PC-9 (cell line): ENCODE measurements at regions not wholly inside any gene's neighbourhood (a gene's known extent, or its start where the extent isn't known, plus 50 kb on each side); places are given as distances from the start of the nearest gene placed in this dataset.

Source experiments
- BruUV-seq: library from RNA; stranded (reverse); fragments of 400-500 nt; replicated peaks from 2 replicates; lab custom pipeline; 2021; lab: Mats Ljungman, UMichigan
- CTCF ChIA-PET: fragments of 300-600 bp; sonication (Branson Sonifier 250); formaldehyde crosslinking; loops from one replicate; lab custom pipeline; 2022; ENCODE audit warnings: antibody characterized with exemption; lab: Charles Lee
- POLR2A ChIA-PET: fragments of 300-600 bp; sonication (Branson Sonifier 250); formaldehyde crosslinking; loops from one replicate; lab custom pipeline; 2022; ENCODE audit warnings: antibody characterized with exemption; ENCODE audit not compliant: unreplicated experiment; lab: Charles Lee
- DNase-seq, 2 experiments: peaks; one replicate each; pipeline versions ENCODE4 v3.0.0 to v3.0.0-alpha.2; 2015 to 2022; ENCODE audit warnings: mixed read lengths in 1 of 2
- H2AFZ ChIP-seq: fragments of 200-600 bp; sonication (generic); 2 replicates; pipeline ENCODE4 v1.8.1; 2017; ENCODE audit warnings: antibody characterized with exemption
- H3F3A ChIP-seq: fragments of 200-600 bp; sonication (generic); 2 replicates; pipeline ENCODE4 v1.8.1; 2017; ENCODE audit warnings: antibody characterized with exemption, mild to moderate bottlenecking, low read depth; ENCODE audit not compliant: insufficient read depth
- H3K27ac ChIP-seq: fragments of 200-600 bp; sonication (generic); 2 replicates; pipeline ENCODE4 v1.6.1; 2016; ENCODE audit warnings: mixed run types
- H3K27me3 ChIP-seq: fragments of 200-600 bp; sonication (generic); 2 replicates; pipeline ENCODE4 v1.6.1; 2016; ENCODE audit warnings: low read depth, mixed run types; ENCODE audit not compliant: insufficient read depth
- H3K36me3 ChIP-seq: fragments of 200-600 bp; sonication (generic); 2 replicates; pipeline ENCODE4 v1.6.1; 2016; ENCODE audit warnings: low read depth, mixed run types
- H3K4me1 ChIP-seq: fragments of 200-600 bp; sonication (generic); replicated peaks from 2 replicates; pipeline ENCODE4 v1.6.1; 2016; ENCODE audit warnings: mixed run types; ENCODE audit not compliant: insufficient read depth
- H3K4me2 ChIP-seq: fragments of 200-600 bp; sonication (generic); 2 replicates; pipeline ENCODE4 v1.6.1; 2017; ENCODE audit warnings: mixed run types
- H3K4me3 ChIP-seq: fragments of 200-600 bp; sonication (generic); 2 replicates; pipeline ENCODE4 v1.6.1; 2016; ENCODE audit warnings: mixed run types
- H3K79me2 ChIP-seq: fragments of 200-600 bp; sonication (generic); 2 replicates; pipeline ENCODE4 v1.6.1; 2017; ENCODE audit warnings: low read depth, mixed run types
- H3K9me2 ChIP-seq: fragments of 200-600 bp; sonication (generic); 2 replicates; pipeline ENCODE4 v1.8.1; 2017; ENCODE audit warnings: mild to moderate bottlenecking; ENCODE audit not compliant: insufficient read depth
- H3K9me3 ChIP-seq: fragments of 200-600 bp; sonication (generic); 2 replicates; pipeline ENCODE4 v1.8.1; 2016; ENCODE audit warnings: low read depth; ENCODE audit not compliant: insufficient read depth
- H4K20me1 ChIP-seq: fragments of 200-600 bp; sonication (generic); 2 replicates; pipeline ENCODE4 v1.8.1; 2017; ENCODE audit not compliant: insufficient read depth
- EZH2 ChIP-seq: fragments of 200-600 bp; sonication (generic); IDR thresholded peaks from 2 replicates; pipeline ENCODE4 v1.8.0; 2017; ENCODE audit warnings: antibody characterized with exemption, low read depth
- intact Hi-C: fragments of 100-400 bp; cut with micrococcal nuclease; formaldehyde crosslinking; loops from one replicate; pipeline ENCODE4 v1.10.0; 2022; ENCODE audit not compliant: unreplicated experiment
- TF ChIP-seq, protein P1 (sequence below): fragments of 200-600 bp; sonication (generic); conservative IDR thresholded peaks from 2 replicates; pipeline ENCODE4 v1.6.1; 2017; ENCODE audit warnings: mixed run types, antibody characterized with exemption, mild to moderate bottlenecking, moderate library complexity

DNA sequence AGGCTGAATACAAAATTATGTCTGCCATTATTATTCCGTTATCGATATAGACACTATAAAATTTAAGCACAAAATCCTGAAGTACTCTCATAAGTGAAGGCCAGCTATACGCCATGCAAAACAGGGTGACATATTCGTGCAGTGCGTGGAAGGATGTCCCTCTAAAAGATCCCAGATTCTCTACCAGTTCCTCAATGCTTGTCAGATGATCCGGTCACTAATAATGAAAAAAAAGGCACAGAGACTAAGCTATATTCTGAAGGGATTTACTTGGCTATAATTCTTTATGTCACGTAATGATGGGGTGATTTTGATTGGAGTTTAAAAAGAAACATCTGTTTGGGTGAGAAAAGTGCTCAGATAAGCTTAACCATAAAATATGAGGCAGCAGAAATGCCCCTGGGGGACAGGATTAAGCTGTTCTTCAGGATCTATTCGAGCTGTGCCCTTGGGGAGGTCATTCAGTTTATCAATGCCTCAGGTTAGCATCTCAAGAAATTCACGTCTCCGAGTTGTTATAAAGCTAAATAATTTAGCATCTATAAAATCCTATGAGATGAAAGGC lies 229.7 kb upstream of the PITRM1 start:
- intact Hi-C loops = no loop called here
- ChIA-PET POLR2A (no interaction called here), CTCF (interaction anchor here (0.5 kb wide), 1 partner anchor 97 kb away, joined by 5 read pairs; no protein-coding TSS in a partner anchor)
- no peaks in the 10 kb centered on the region for H3K27me3 ChIP-seq
- no peak for TF ChIP-seq EZH2
- TF ChIP-seq, protein P1, sequence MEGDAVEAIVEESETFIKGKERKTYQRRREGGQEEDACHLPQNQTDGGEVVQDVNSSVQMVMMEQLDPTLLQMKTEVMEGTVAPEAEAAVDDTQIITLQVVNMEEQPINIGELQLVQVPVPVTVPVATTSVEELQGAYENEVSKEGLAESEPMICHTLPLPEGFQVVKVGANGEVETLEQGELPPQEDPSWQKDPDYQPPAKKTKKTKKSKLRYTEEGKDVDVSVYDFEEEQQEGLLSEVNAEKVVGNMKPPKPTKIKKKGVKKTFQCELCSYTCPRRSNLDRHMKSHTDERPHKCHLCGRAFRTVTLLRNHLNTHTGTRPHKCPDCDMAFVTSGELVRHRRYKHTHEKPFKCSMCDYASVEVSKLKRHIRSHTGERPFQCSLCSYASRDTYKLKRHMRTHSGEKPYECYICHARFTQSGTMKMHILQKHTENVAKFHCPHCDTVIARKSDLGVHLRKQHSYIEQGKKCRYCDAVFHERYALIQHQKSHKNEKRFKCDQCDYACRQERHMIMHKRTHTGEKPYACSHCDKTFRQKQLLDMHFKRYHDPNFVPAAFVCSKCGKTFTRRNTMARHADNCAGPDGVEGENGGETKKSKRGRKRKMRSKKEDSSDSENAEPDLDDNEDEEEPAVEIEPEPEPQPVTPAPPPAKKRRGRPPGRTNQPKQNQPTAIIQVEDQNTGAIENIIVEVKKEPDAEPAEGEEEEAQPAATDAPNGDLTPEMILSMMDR = no peak
- no peaks in the 10 kb centered on the region for H3F3A ChIP-seq
- no peaks in the 10 kb centered on the region for H3K9me2 ChIP-seq
- H3K4me3 ChIP-seq = no peak overlapping the region
- no peaks in the 10 kb centered on the region for H4K20me1 ChIP-seq
- no peaks in the 10 kb centered on the region for H3K79me2 ChIP-seq
- no TSS peak for BruUV-seq
- no peaks in the 10 kb centered on the region for H3K9me3 ChIP-seq
- H3K4me2 ChIP-seq = no peak overlapping the region
- DNase-seq = no peak
- no peaks in the 10 kb centered on the region for H3K4me1 ChIP-seq
- no peak overlapping the region for H2AFZ ChIP-seq
- H3K27ac ChIP-seq = no peak overlapping the region
- H3K36me3 ChIP-seq = no peaks in the 10 kb centered on the region

DNA sequence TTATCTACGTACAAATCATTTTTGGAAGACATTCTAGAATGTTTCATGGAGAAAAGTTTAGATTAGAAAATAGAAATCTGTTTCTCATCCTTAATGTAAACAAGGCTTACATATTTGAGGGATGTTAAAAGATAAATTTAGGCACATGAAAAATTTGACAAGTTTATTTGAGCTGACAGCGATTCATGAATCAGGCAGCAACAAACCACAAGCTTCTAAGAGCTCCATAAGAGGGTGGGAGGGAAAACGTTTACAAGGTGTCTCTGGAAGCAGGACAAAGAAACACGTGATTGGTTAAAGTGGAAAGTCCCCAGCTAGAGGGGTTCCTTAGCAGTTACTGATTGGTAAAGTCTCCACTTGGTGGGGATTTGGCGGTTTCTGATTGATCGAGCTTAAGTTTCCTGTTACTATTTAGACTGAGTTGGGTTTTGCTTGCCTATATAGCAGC lies 228.9 kb upstream of the PITRM1 start:
- no TSS peak for BruUV-seq
- DNase-seq = no peak
- TF ChIP-seq, protein P1 = no peak
- no peak for TF ChIP-seq EZH2
- Histone ChIP-seq H2AFZ (no peak overlapping the region), H3K27me3 (no peaks in the 10 kb centered on the region), H3K4me1 (no peaks in the 10 kb centered on the region), H3K4me2 (no peak overlapping the region), H3K36me3 (no peaks in the 10 kb centered on the region), H3K79me2 (no peaks in the 10 kb centered on the region), H3F3A (no peaks in the 10 kb centered on the region), H3K4me3 (no peak overlapping the region), H3K27ac (no peak overlapping the region), H3K9me3 (no peaks in the 10 kb centered on the region), H3K9me2 (no peaks in the 10 kb centered on the region), H4K20me1 (no peaks in the 10 kb centered on the region)
- ChIA-PET POLR2A (no interaction called here), CTCF (interaction anchor here (0.5 kb wide), 1 partner anchor 96 kb away, joined by 5 read pairs; no protein-coding TSS in a partner anchor)
- intact Hi-C loops = no loop called here

DNA sequence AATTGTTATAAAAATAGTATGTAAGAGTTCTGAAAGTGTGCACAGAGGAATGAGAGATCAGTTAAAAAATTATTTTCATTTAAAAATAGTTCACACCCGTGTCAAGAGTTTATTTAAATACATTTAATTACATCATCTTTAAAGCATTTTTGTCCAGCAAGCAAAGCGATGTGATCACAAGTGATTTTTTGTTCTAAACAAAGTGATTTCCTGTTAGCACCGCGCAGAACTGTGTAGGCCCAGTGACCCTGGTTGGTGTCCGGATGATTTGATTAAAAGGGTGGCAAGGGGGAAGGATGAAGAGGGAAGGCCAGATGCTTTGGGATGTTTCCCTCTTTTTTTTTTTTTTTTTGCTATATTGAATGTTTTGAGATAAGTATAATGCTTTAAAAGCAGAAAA lies 227.8 kb upstream of the PITRM1 start:
- POLR2A ChIA-PET = no interaction called here
- Histone ChIP-seq H3K79me2 (no peaks in the 10 kb centered on the region), H2AFZ (no peak overlapping the region), H3K4me2 (no peak overlapping the region), H3K4me3 (no peak overlapping the region), H3K9me3 (no peaks in the 10 kb centered on the region), H3K36me3 (no peaks in the 10 kb centered on the region), H3K27me3 (no peaks in the 10 kb centered on the region), H4K20me1 (no peaks in the 10 kb centered on the region), H3K9me2 (no peaks in the 10 kb centered on the region), H3K4me1 (no peaks in the 10 kb centered on the region), H3F3A (no peaks in the 10 kb centered on the region), H3K27ac (no peak overlapping the region)
- CTCF ChIA-PET = no interaction called here
- DNase-seq = no peak
- intact Hi-C loops = no loop called here
- TF ChIP-seq, protein P1 = no peak
- no peak for TF ChIP-seq EZH2
- BruUV-seq = no TSS peak
